Motor neuron (in vitro differentiated cells): ENCODE measurements at regions not wholly inside any gene's neighbourhood (a gene's known extent, or its start where the extent isn't known, plus 50 kb on each side); places are given as distances from the start of the nearest gene placed in this dataset.
A peak's percentile ranks its signal among the peaks of the same experiment; 100 is the strongest.

ENCODE experiments used
- ATAC-seq, 8 experiments: fragments of 200-7000 bp; cut with Tn5 transposase; replicated peaks in 6 of 8; 2 replicates each; pipeline ENCODE4 v1.8.0; 2021; ENCODE audit warnings: mild to moderate bottlenecking in 8 of 8, moderate library complexity in 8 of 8
- H3K27ac ChIP-seq, 2 donors: fragments of 250-450 bp; sonication (Bioruptor Pico); 2 replicates each; pipeline ENCODE4 v1.9.0; 2021; ENCODE audit warnings: antibody characterized with exemption in 2 of 2, mild to moderate bottlenecking in 2 of 2, moderate library complexity in 1 of 2
- H3K4me1 ChIP-seq, 2 donors: fragments of 250-450 bp; sonication (Bioruptor Pico); replicated peaks in 1 of 2; 2 replicates each; pipeline ENCODE4 v1.6.1; 2021; ENCODE audit warnings: antibody characterized with exemption in 2 of 2, mild to moderate bottlenecking in 2 of 2, moderate library complexity in 1 of 2
- H3K4me3 ChIP-seq, 5 donors: fragments of 250-450 bp; sonication (Bioruptor Pico); 2 replicates each; pipeline ENCODE4 v1.9.0; 2021; ENCODE audit warnings: antibody characterized with exemption in 5 of 5, mild to moderate bottlenecking in 5 of 5, moderate library complexity in 4 of 5
- WGBS, 10 experiments: fragments of 450-650 bp; shearing (Covaris generic); methylation state at CpG; one replicate each; pipeline ENCODE4 v1.0.0; 2022; 5-methylcytosine and 5-hydroxymethylcytosine counted together
- in situ Hi-C, 9 experiments: fragments of 400-800 bp; cut with MboI; loops; one replicate each; pipeline ENCODE4 v1.15.0; 2021; ENCODE audit warnings: low sequenced_read_pairs in 9 of 9, low pct_unique_long_range_greater_than_20kb in 2 of 9; ENCODE audit not compliant: unreplicated experiment in 9 of 9

- Histone ChIP-seq H3K4me3 (no peak overlapping the region), H3K4me1 (no peaks in the 10 kb centered on the region), H3K27ac (no peak overlapping the region)
- in situ Hi-C loops: no loop called here
- 0 to 100% (median 0%) methylated on average over 1 of the region's 1 CpG; no CpG with 5 or more reads in 5 of the 10 experiments for WGBS, 10 experiments
- no peak for ATAC-seq
Observed at GRCh38 chr2:117639401-117639800, 175.1 kb upstream of the DDX18 start.

DNA sequence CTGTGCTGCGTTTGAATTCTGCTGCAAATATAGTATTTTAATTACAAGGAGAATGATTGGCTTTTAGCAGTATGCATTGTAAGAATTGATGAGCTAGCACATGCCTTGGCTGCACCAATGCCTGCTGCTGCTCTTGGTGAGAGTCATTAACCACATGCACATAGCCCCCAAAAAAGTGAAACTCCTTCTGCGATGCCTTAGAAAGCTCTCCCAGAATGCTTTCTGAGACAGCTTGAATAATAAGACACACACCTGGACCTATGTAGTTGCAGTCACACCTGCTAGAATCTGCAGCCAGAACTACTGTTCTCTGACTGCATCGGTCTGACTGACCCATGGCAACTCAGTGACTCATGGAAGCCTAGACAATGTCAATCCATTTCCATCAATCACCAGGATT, 170.1 kb upstream of the DDX18 start:
- Histone ChIP-seq H3K4me3 (no peak overlapping the region), H3K27ac (no peak overlapping the region), H3K4me1 (no peaks in the 10 kb centered on the region)
- in situ Hi-C loops: no loop called here
- WGBS, 10 experiments: 0 to 100% (median 55%) methylated on average over 1 to 3 of the region's 3 CpGs; no CpG with 5 or more reads in 2 of the 10 experiments
- ATAC-seq: no peak

DNA sequence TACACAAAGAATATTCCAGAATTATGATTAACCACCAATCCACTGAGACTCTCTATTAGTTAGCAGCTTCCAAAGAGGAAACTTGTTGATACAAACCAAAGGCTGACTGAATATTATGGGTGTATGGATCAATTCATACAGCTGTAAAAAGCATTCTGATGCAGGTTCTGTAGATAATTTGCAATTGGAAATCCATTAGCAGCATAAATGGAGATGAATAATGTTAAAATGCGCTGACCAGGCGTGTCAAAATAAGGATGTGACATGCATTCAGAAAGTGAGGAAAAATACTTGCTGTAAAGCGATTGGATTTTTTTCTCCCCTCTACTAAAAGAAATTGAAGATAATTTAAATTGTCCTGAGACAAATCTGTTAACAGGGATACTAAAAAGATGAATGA, 169.0 kb upstream of the DDX18 start:
- H3K27ac ChIP-seq: no peak overlapping the region
- 0 to 95% (median 35%) methylated on average over 1 to 3 of the region's 3 CpGs for WGBS, 10 experiments
- in situ Hi-C loops: no loop called here
- H3K4me1 ChIP-seq: no peaks in the 10 kb centered on the region
- no peak overlapping the region for H3K4me3 ChIP-seq
- ATAC-seq: peak in 3 of 8 experiments; percentile 62 to 71 (median 66)

DNA sequence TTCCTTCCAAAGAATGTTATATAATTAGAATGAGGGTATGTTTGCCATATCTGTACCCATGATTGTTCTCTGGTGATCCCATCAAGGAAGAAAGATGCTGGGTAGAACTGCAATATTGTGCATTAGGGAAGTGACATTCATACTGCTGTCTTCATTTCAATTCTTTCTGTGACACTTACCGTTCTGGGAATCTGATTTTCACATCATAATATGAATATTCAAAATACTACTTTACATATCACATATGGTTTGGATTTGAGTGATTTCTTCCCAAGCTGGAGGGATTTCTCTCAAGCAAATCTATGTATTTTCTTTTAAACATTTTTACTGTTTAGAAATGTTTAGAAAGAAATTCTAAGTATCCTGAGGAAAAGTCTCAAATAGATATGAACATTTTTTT, 168.4 kb upstream of the DDX18 start:
- Histone ChIP-seq H3K4me3 (no peak overlapping the region), H3K4me1 (no peaks in the 10 kb centered on the region), H3K27ac (no peak overlapping the region)
- in situ Hi-C loops: no loop called here
- ATAC-seq: peak in 3 of 8 experiments; percentile 33 to 84 (median 49)
- WGBS, 10 experiments: 0 to 83% (median 9%) methylated on average over 1 of the region's 1 CpG; no CpG with 5 or more reads in 3 of the 10 experiments

- Histone ChIP-seq H3K4me3 (no peak overlapping the region), H3K4me1 (no peaks in the 10 kb centered on the region), H3K27ac (no peak overlapping the region)
- 0 to 86% (median 67%) methylated on average over 1 of the region's 1 CpG; no CpG with 5 or more reads in 3 of the 10 experiments for WGBS, 10 experiments
- no peak for ATAC-seq
- in situ Hi-C loops: no loop called here
Observed at GRCh38 chr2:117646872-117647271, 167.6 kb upstream of the DDX18 start.

- peaks cover 11 to 14% of the 10 kb centered on the region in 2 donors for H3K4me1 ChIP-seq
- WGBS, 10 experiments: 0 to 76% (median 20%) methylated on average over 1 to 4 of the region's 4 CpGs; no CpG with 5 or more reads in 2 of the 10 experiments
- no peak overlapping the region for H3K4me3 ChIP-seq
- no peak overlapping the region for H3K27ac ChIP-seq
- ATAC-seq: peak in 1 of 8 experiments; percentile 43
- in situ Hi-C loops: no loop called here
Observed at GRCh38 chr2:117656546-117656945, 157.9 kb upstream of the DDX18 start.

DNA sequence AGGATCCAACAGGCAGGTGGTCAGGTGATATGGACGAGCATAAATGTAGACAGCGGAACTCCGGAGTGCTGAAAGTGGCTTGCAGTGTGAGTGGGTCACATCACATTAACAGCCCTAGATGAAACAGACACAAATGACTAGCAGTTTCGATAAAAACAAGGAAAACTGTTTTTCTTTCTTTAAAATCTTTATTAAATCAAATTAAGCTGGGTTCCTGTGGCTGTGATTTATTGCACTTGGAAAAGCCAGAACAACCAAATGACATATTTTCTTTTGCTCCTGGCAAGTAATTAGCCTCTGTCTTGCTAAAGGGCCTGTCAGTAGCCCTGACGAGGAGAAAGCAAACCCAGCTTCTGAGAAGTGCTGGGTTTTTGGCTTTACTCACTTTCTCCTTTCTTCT, 152.9 kb upstream of the DDX18 start:
- Histone ChIP-seq H3K4me3 (no peak overlapping the region), H3K4me1 (peaks cover 18% of the 10 kb centered on the region in 2 donors), H3K27ac (no peak overlapping the region)
- in situ Hi-C loops: no loop called here
- WGBS, 10 experiments: 20 to 100% (median 68%) methylated on average over 1 to 5 of the region's 5 CpGs
- no peak for ATAC-seq

GRCh38 chr2:117674172-117674571, 140.3 kb upstream of the DDX18 start:
- in situ Hi-C loops: no loop called here
- ATAC-seq: no peak
- 20 to 100% (median 83%) methylated on average over 1 to 4 of the region's 4 CpGs; no CpG with 5 or more reads in 3 of the 10 experiments for WGBS, 10 experiments
- H3K4me1 ChIP-seq: no peaks in the 10 kb centered on the region
- no peak overlapping the region for H3K4me3 ChIP-seq
- no peak overlapping the region for H3K27ac ChIP-seq

- Histone ChIP-seq H3K27ac (no peak overlapping the region), H3K4me1 (peaks cover 3 to 5% of the 10 kb centered on the region in 2 donors), H3K4me3 (no peak overlapping the region)
- 33 to 100% (median 77%) methylated on average over 1 of the region's 1 CpG; no CpG with 5 or more reads in 6 of the 10 experiments for WGBS, 10 experiments
- in situ Hi-C loops: no loop called here
- ATAC-seq: peak in 5 of 8 experiments; percentile 38 to 76 (median 57)
Observed at GRCh38 chr2:117679952-117680351, 134.5 kb upstream of the DDX18 start.

GRCh38 chr2:117684919-117685318, 129.6 kb upstream of the DDX18 start:
- H3K27ac ChIP-seq: no peak overlapping the region
- H3K4me3 ChIP-seq: no peak overlapping the region
- 0 to 100% (median 100%) methylated on average over 1 to 2 of the region's 2 CpGs; no CpG with 5 or more reads in 1 of the 10 experiments for WGBS, 10 experiments
- in situ Hi-C loops: no loop called here
- peaks cover 3 to 4% of the 10 kb centered on the region in 2 donors for H3K4me1 ChIP-seq
- ATAC-seq: no peak

DNA sequence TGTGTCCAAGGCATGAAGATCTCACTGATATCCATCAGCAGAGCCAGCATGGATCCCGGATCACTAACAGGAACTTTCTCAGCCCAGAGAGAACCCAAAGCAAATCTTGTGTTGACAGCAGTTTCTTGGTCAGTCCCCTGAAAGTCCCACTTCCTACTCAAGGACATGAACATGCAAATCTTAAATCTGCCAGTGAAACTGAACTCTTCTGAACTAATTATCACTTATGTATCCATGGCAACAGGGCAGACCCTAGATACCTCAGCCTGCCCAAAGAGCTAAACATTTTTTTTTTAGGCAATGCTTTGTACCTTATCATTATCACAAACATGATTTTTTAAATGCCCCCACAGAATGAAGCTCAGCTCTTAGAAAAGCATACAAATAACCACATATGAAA, 127.8 kb upstream of the DDX18 start:
- peaks cover 0 to 5% of the 10 kb centered on the region in 2 donors for H3K4me1 ChIP-seq
- 0 to 20% (median 17%) methylated on average over 1 of the region's 1 CpG; no CpG with 5 or more reads in 7 of the 10 experiments for WGBS, 10 experiments
- in situ Hi-C loops: no loop called here
- no peak overlapping the region for H3K4me3 ChIP-seq
- ATAC-seq: no peak
- H3K27ac ChIP-seq: no peak overlapping the region

- peak in 5 of 8 experiments; percentile 24 to 48 (median 43) for ATAC-seq
- in situ Hi-C loops: no loop called here
- WGBS, 10 experiments: 0 to 69% (median 20%) methylated on average over 1 to 2 of the region's 2 CpGs; no CpG with 5 or more reads in 1 of the 10 experiments
- Histone ChIP-seq H3K27ac (peak overlapping the region in 1 of 2 donors; percentile 50), H3K4me1 (peaks cover 8 to 23% of the 10 kb centered on the region in 2 donors), H3K4me3 (no peak overlapping the region)
Observed at GRCh38 chr2:117691595-117691994, 122.9 kb upstream of the DDX18 start.

DNA sequence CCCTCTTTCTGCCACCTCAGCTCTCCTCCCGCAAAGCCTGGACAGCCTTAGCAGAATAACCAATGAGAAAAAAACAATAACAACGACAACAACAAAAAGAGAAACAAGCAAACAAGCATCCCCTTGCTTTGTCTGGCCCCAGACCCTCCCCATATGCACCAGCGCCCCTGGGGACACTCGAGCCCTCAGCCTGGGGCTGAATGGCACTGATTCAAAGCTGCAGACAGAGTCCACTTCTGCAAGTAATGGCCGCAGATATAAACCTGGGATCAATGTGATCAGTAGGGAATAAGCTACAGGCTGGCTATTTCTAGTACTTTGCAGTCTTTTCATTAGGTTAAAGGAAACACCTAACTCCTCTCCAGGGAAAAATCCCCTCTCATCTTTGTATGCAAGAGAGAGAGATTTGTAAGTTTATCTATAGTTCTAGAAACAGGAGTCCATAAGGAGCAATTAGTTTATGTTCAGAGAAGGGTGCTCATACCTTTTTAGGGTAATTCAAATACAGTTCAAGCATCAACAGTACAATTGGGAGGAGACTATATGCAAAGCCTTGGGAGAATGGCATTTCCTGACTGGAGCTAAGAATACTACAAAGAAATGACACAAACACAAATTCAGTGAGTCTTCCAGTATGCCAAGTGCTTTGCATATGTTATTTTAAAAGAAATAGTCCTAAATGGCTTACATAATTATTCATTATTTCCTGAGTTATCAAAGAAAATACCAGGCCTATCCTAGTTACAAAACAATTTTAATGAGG, 122.3 kb upstream of the DDX18 start:
- in situ Hi-C loops: no loop called here
- peak; percentile 24 to 99 (median 54) for ATAC-seq
- H3K27ac ChIP-seq: peak overlapping the region; percentile 42 to 50
- 0 to 83% (median 68%) methylated on average over 1 to 4 of the region's 5 CpGs; no CpG with 5 or more reads in 4 of the 10 experiments for WGBS, 10 experiments
- no peak overlapping the region for H3K4me3 ChIP-seq
- H3K4me1 ChIP-seq: peaks cover 8 to 23% of the 10 kb centered on the region in 2 donors
